HEK293T (cell line): ENCODE measurements at regions not wholly inside any gene's neighbourhood (a gene's known extent, or its start where the extent isn't known, plus 50 kb on each side); places are given as distances from the start of the nearest gene placed in this dataset.

Source experiments
- CTCF ChIA-PET: fragments of 350-600 bp; formaldehyde crosslinking; extraction: SDS; loops from one replicate; lab custom pipeline; 2021; ENCODE audit warnings: antibody characterized with exemption, inconsistent platforms; lab: Yijun Ruan, JAX
- POLR2A ChIA-PET: fragments of 350-600 bp; formaldehyde crosslinking; extraction: SDS; loops from one replicate; lab custom pipeline; 2020; ENCODE audit warnings: antibody characterized with exemption, inconsistent platforms; lab: Yijun Ruan, JAX
- DNase-seq: peaks from one replicate; pipeline ENCODE4 v3.0.0; 2012; ENCODE audit warnings: mixed read lengths; ENCODE audit errors: extremely low spot score
- ARNT ChIP-seq: fragments of 450-650 bp; IDR thresholded peaks from 2 replicates; pipeline ENCODE4 v1.6.1; 2017; ENCODE audit warnings: mild to moderate bottlenecking
- BHLHE40 ChIP-seq: fragments of 450-650 bp; IDR thresholded peaks from 2 replicates; pipeline ENCODE4 v1.6.1; 2016; ENCODE audit warnings: mild to moderate bottlenecking, moderate library complexity, borderline replicate concordance
- CTBP1 ChIP-seq: fragments of 450-650 bp; IDR thresholded peaks from 2 replicates; pipeline ENCODE4 v1.6.1; 2016; ENCODE audit warnings: borderline replicate concordance
- ELF4 ChIP-seq: fragments of 450-650 bp; IDR thresholded peaks from 2 replicates; pipeline ENCODE4 v1.6.1; 2017; ENCODE audit warnings: antibody characterized with exemption
- FOXA1 ChIP-seq: fragments of 450-650 bp; IDR thresholded peaks from 2 replicates; pipeline ENCODE4 v1.6.1; 2016; ENCODE audit warnings: mild to moderate bottlenecking
- FOXK2 ChIP-seq: fragments of 450-650 bp; IDR thresholded peaks from 2 replicates; pipeline ENCODE4 v1.6.1; 2016; ENCODE audit warnings: mild to moderate bottlenecking
- FOXM1 ChIP-seq: fragments of 450-650 bp; IDR thresholded peaks from 2 replicates; pipeline ENCODE4 v1.6.1; 2017; ENCODE audit warnings: mild to moderate bottlenecking, borderline replicate concordance
- HDGF ChIP-seq: fragments of 450-650 bp; IDR thresholded peaks from 2 replicates; pipeline ENCODE4 v1.6.1; 2017; ENCODE audit warnings: antibody characterized with exemption, borderline replicate concordance
- L3MBTL2 ChIP-seq: fragments of 450-650 bp; conservative IDR thresholded peaks from 2 replicates; pipeline ENCODE4 v1.6.1; 2016; ENCODE audit warnings: mild to moderate bottlenecking
- LEF1 ChIP-seq: fragments of 450-650 bp; IDR thresholded peaks from 2 replicates; pipeline ENCODE4 v1.6.1; 2017; ENCODE audit warnings: mild to moderate bottlenecking, borderline replicate concordance
- NFRKB ChIP-seq: fragments of 450-650 bp; IDR thresholded peaks from 2 replicates; pipeline ENCODE4 v1.6.1; 2016; ENCODE audit warnings: mild to moderate bottlenecking, moderate library complexity
- SP1 ChIP-seq: fragments of 450-650 bp; IDR thresholded peaks from 2 replicates; pipeline ENCODE4 v1.6.1; 2017
- SUZ12 ChIP-seq: fragments of 450-650 bp; IDR thresholded peaks from 2 replicates; pipeline ENCODE4 v1.6.1; 2016; ENCODE audit warnings: mild to moderate bottlenecking
- TARDBP ChIP-seq: fragments of 450-650 bp; IDR thresholded peaks from 2 replicates; pipeline ENCODE4 v1.6.1; 2016
- ZNF384 ChIP-seq: fragments of 450-650 bp; IDR thresholded peaks from 2 replicates; pipeline ENCODE4 v1.6.1; 2016
- TF ChIP-seq, protein P1 (sequence below): fragments of 450-650 bp; IDR thresholded peaks from 2 replicates; pipeline ENCODE4 v1.6.1; 2016

- CTCF ChIA-PET = no interaction called here
- POLR2A ChIA-PET = no interaction called here
Observed at GRCh38 chr2:239499726-239500573, 99.1 kb upstream of the HDAC4 start.

DNA sequence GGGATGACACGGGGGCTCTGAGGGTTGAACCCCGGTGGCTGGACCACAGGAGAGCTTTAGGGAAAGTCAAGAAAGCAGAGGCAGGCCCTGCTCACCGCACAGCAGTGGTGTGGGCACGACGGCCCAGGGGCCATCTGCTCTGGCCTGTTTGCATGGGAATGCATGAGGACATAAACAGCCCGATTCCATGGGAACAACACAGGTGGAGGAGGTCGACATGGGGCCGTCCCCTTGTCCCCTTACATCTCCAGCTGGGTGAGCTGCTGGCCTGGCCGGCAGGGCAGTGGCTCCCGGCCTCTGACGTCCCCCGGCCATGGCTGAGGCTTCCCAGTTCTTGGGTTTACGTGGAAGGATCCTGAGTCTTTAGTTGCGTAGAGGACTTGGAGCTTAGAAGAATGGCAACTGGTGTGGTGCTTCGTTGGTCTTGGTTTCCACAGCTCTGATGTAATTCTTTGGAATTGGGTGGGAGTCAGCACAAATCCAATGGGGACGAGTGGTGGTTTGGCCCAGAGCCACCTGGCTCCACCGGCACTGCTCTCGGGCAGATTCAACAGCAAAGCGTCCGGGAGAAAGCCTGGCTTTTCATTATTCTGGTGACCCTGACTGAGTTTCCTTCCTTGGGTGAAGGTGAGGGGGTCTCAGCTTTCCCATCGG is 98.3 kb upstream of the HDAC4 start:
- TF ChIP-seq FOXM1 (no peak), NFRKB (no peak), SUZ12 (no peak), ARNT (no peak)
- TF ChIP-seq, protein P1, sequence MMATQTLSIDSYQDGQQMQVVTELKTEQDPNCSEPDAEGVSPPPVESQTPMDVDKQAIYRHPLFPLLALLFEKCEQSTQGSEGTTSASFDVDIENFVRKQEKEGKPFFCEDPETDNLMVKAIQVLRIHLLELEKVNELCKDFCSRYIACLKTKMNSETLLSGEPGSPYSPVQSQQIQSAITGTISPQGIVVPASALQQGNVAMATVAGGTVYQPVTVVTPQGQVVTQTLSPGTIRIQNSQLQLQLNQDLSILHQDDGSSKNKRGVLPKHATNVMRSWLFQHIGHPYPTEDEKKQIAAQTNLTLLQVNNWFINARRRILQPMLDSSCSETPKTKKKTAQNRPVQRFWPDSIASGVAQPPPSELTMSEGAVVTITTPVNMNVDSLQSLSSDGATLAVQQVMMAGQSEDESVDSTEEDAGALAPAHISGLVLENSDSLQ = no peak
- ChIA-PET POLR2A (no interaction called here), CTCF (no interaction called here)
- DNase-seq = no peak

More at GRCh38 chr2:239499726-239500573, 99.1 kb upstream of the HDAC4 start:
- DNase-seq = no peak
- no peak for TF ChIP-seq FOXA1
- no peak for TF ChIP-seq FOXM1
- no peak for TF ChIP-seq ELF4
- TF ChIP-seq TARDBP = no peak
- no peak for TF ChIP-seq FOXK2
- TF ChIP-seq LEF1 = no peak
- no peak for TF ChIP-seq SUZ12
- no peak for TF ChIP-seq NFRKB
- TF ChIP-seq ZNF384 = no peak
- TF ChIP-seq HDGF = no peak
- TF ChIP-seq BHLHE40 = no peak
- no peak for TF ChIP-seq ARNT
- no peak for TF ChIP-seq L3MBTL2
- TF ChIP-seq SP1 = no peak
- TF ChIP-seq CTBP1 = no peak

DNA sequence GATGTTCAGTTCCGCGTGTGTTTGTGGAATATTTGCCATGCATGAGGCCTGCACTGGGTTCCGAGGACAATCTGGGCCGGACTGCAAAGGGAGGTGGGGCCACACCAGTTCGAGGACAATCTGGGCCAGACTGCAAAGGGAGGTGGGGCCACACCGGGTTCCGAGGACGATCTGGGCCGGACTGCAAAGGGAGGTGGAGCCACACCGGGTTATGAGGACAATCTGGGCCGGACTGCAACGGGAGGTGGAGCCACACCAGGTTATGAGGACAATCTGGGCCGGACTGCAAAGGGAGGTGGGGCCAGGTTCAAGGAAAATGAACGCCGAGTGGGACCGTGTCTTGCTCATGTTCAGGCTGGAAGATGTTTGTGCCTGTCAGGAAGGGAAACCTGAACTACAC is 97.8 kb upstream of the HDAC4 start:
- ChIA-PET POLR2A (no interaction called here), CTCF (no interaction called here)
- DNase-seq = no peak
- no peak for TF ChIP-seq FOXM1
- TF ChIP-seq TARDBP = no peak

DNA sequence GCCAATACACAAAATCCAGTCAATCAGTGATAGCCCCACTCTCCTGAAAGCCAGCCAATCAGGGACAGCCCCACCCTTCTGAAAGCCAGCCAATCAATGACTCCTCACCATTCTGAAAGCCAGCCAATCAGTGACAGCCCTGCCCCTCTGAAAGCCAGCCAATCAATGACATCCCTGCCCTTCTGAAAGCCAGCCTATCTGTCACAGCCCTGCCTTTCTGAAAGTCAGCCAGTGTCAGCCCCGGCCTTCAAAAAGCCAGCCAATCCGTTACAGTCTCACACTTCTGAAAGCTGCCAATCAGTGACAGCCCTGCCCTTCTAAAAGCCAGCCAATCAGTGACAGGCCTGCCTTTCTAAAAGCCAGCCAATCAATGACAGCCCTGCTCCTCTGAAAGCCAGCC is 95.9 kb upstream of the HDAC4 start:
- ChIA-PET POLR2A (no interaction called here), CTCF (no interaction called here)
- no peak for DNase-seq
- TF ChIP-seq, protein P1 = peak; percentile 67
- TF ChIP-seq FOXA1 = no peak

DNA sequence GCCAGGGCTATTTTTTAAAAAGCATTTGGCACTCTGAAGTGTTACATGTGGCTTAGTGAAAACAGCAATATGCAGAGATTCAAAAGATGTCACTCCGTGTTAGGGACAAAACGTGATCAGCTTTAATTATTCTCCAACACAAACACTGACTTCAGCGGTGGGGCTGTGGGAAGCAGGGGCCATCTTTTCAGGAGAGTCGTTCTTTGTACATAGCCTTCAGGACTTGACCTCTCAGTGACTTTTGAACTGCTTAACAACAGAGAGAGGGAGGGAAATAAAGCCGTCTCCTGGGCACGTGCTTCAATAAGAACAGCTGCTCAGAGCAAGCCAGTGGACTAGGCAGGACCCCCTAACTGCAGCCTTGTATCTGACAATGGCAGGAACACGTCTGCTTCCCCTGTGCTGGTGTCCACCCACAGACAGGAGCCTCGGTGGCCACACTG is 95.0 kb upstream of the HDAC4 start:
- no peak for DNase-seq
- POLR2A ChIA-PET = no interaction called here
- CTCF ChIA-PET = no interaction called here
- no peak for TF ChIP-seq FOXA1
- no peak for TF ChIP-seq FOXK2
- TF ChIP-seq L3MBTL2 = no peak
- TF ChIP-seq NFRKB = no peak
- TF ChIP-seq CTBP1 = no peak
- TF ChIP-seq, protein P1 = no peak
- TF ChIP-seq FOXM1 = no peak
- TF ChIP-seq SUZ12 = no peak
- TF ChIP-seq ZNF384 = no peak
- no peak for TF ChIP-seq TARDBP
- no peak for TF ChIP-seq LEF1
- TF ChIP-seq SP1 = no peak
- TF ChIP-seq BHLHE40 = no peak
- no peak for TF ChIP-seq HDGF
- no peak for TF ChIP-seq ELF4
- no peak for TF ChIP-seq ARNT

DNA sequence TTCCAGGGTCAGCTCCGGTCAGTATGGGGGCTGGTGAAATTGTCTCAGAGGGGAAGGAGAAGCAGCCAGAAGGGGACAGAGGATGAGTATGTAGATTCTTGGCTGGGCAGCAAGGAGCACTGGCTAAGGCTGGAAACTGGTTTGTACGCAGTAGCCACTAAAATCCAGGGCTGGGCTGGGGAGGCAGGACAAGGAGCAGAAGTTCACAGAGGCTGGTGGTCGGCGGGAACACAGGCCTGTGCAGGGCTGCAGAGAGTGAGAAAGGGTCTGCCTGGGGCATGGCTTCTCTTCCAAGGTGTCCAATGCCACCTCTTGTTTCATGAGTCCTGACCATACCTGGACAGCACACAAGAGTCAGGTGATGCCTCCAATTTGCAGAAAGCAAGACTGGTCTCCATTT is 94.4 kb upstream of the HDAC4 start:
- no peak for DNase-seq
- CTCF ChIA-PET = no interaction called here
- POLR2A ChIA-PET = no interaction called here
- TF ChIP-seq CTBP1 (no peak), SP1 (no peak), HDGF (no peak), LEF1 (no peak), ARNT (no peak), SUZ12 (no peak), ZNF384 (no peak), TARDBP (no peak), ELF4 (no peak), FOXK2 (no peak), BHLHE40 (no peak)
- TF ChIP-seq, protein P1 = no peak
